ENCODE measurements at regions not wholly inside any gene's neighbourhood (a gene's known extent, or its start where the extent isn't known, plus 50 kb on each side); places are given as distances from the start of the nearest gene placed in this dataset.

- Histone ChIP-seq H2BK12ac (ENCODE audit: low read length in 2 of 2) (peak overlapping the region in 1 of 2 experiments; percentile 21), H3K4me1 (ENCODE audit: control insufficient read depth, insufficient read depth, low read depth, low read length) (peaks cover 9% of the 10 kb centered on the region), H3K4me2 (ENCODE audit: low read length, poor library complexity, severe bottlenecking) (no peak overlapping the region), H3K36me3 (ENCODE audit: control insufficient read depth in 1 of 2, insufficient read depth in 2 of 2, low read depth in 1 of 2, low read length in 2 of 2) (no peaks in the 10 kb centered on the region), H4K8ac (ENCODE audit: low read length) (no peak overlapping the region), H2BK120ac (ENCODE audit: low read depth, low read length) (no peak overlapping the region), H2BK5ac (ENCODE audit: low read depth, low read length, poor library complexity, severe bottlenecking) (no peak overlapping the region), H4K91ac (ENCODE audit: low read length) (no peak overlapping the region), H2AFZ (ENCODE audit: low read depth, low read length) (no peak overlapping the region), H3K4ac (ENCODE audit: low read depth in 1 of 2, low read length in 2 of 2) (no peak overlapping the region), H3K79me1 (replicated peaks; ENCODE audit: low read length, poor library complexity, severe bottlenecking) (no peaks in the 10 kb centered on the region), H2BK15ac (ENCODE audit: low read depth, poor library complexity, severe bottlenecking) (no peak overlapping the region), H3K27ac (ENCODE audit: low read length, poor library complexity, severe bottlenecking) (peak overlapping the region; percentile 88), H3K4me3 (ENCODE audit: insufficient read depth in 1 of 2, low read depth in 1 of 2, low read length in 2 of 2) (no peak overlapping the region), H3K18ac (ENCODE audit: low read depth in 1 of 2, low read length in 2 of 2) (no peak overlapping the region), H3K9me3 (ENCODE audit: control insufficient read depth, low read length) (no peaks in the 10 kb centered on the region), H3K23ac (ENCODE audit: low read length in 2 of 2) (no peak overlapping the region), H3K27me3 (ENCODE audit: control insufficient read depth in 1 of 2, insufficient read depth in 1 of 2, low read length in 2 of 2) (no peaks in the 10 kb centered on the region), H3K9ac (ENCODE audit: low read length) (no peak overlapping the region), H3K14ac (ENCODE audit: low read length in 2 of 2) (no peak overlapping the region), H2AK5ac (ENCODE audit: low read length, severe bottlenecking) (no peak overlapping the region)
- 79% methylated on average over 9 of the region's 9 CpGs for WGBS
- DNase-seq, result no peak
Observed at GRCh38 chr1:87796471-87796901, 467.8 kb downstream of the LMO4 start.

- Histone ChIP-seq H3K27me3 (ENCODE audit: control insufficient read depth in 1 of 2, insufficient read depth in 1 of 2, low read length in 2 of 2) (no peaks in the 10 kb centered on the region), H3K79me1 (replicated peaks; ENCODE audit: low read length, poor library complexity, severe bottlenecking) (no peaks in the 10 kb centered on the region), H3K4me3 (ENCODE audit: insufficient read depth in 1 of 2, low read depth in 1 of 2, low read length in 2 of 2) (no peak overlapping the region), H3K4ac (ENCODE audit: low read depth in 1 of 2, low read length in 2 of 2) (no peak overlapping the region), H2AK5ac (ENCODE audit: low read length, severe bottlenecking) (no peak overlapping the region), H3K4me2 (ENCODE audit: low read length, poor library complexity, severe bottlenecking) (no peak overlapping the region), H3K9me3 (ENCODE audit: control insufficient read depth, low read length) (no peaks in the 10 kb centered on the region), H2BK15ac (ENCODE audit: low read depth, poor library complexity, severe bottlenecking) (no peak overlapping the region), H3K36me3 (ENCODE audit: control insufficient read depth in 1 of 2, insufficient read depth in 2 of 2, low read depth in 1 of 2, low read length in 2 of 2) (no peaks in the 10 kb centered on the region), H4K8ac (ENCODE audit: low read length) (no peak overlapping the region), H3K23ac (ENCODE audit: low read length in 2 of 2) (no peak overlapping the region), H3K9ac (ENCODE audit: low read length) (no peak overlapping the region), H2BK120ac (ENCODE audit: low read depth, low read length) (no peak overlapping the region), H3K18ac (ENCODE audit: low read depth in 1 of 2, low read length in 2 of 2) (no peak overlapping the region), H2BK5ac (ENCODE audit: low read depth, low read length, poor library complexity, severe bottlenecking) (no peak overlapping the region), H4K91ac (ENCODE audit: low read length) (no peak overlapping the region), H3K4me1 (ENCODE audit: control insufficient read depth, insufficient read depth, low read depth, low read length) (peaks cover 9% of the 10 kb centered on the region), H3K27ac (ENCODE audit: low read length, poor library complexity, severe bottlenecking) (no peak overlapping the region), H2AFZ (ENCODE audit: low read depth, low read length) (no peak overlapping the region), H2BK12ac (ENCODE audit: low read length in 2 of 2) (no peak overlapping the region), H3K14ac (ENCODE audit: low read length in 2 of 2) (no peak overlapping the region)
- 64% methylated on average over 7 of the region's 7 CpGs for WGBS
- peak; percentile 71 for DNase-seq
Observed at GRCh38 chr1:87799451-87799850, 470.8 kb downstream of the LMO4 start.

DNA sequence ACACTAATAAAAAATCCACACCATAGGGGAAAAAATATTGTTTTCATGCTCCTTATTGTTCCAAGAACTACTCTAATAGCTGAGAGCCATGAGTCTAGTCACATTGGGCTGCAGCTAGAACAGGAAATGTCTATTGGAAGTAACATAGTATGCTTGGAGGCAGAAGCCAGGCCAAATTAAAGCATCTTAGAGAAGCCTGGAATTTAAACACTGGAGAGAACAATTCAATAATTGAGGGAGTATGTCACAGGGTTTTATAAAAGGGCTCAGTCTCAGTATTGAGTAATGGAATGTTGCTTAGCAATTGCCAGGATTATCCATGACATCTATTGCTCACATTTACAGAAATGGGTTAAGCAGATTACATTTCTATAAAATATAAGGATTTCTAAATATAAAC lies 471.3 kb downstream of the LMO4 start:
- no peak overlapping the region for H2BK5ac ChIP-seq (ENCODE audit: low read depth, low read length, poor library complexity, severe bottlenecking)
- H3K36me3 ChIP-seq (ENCODE audit: control insufficient read depth in 1 of 2, insufficient read depth in 2 of 2, low read depth in 1 of 2, low read length in 2 of 2), result no peaks in the 10 kb centered on the region
- H3K4me3 ChIP-seq (ENCODE audit: insufficient read depth in 1 of 2, low read depth in 1 of 2, low read length in 2 of 2), result no peak overlapping the region
- no peak overlapping the region for H3K18ac ChIP-seq (ENCODE audit: low read depth in 1 of 2, low read length in 2 of 2)
- peaks cover 4% of the 10 kb centered on the region for H3K4me1 ChIP-seq (ENCODE audit: control insufficient read depth, insufficient read depth, low read depth, low read length)
- H2BK12ac ChIP-seq (ENCODE audit: low read length in 2 of 2), result no peak overlapping the region
- no peak overlapping the region for H2BK120ac ChIP-seq (ENCODE audit: low read depth, low read length)
- no peaks in the 10 kb centered on the region for H3K79me1 ChIP-seq (replicated peaks; ENCODE audit: low read length, poor library complexity, severe bottlenecking)
- H3K9me3 ChIP-seq (ENCODE audit: control insufficient read depth, low read length), result no peaks in the 10 kb centered on the region
- no peak overlapping the region for H3K14ac ChIP-seq (ENCODE audit: low read length in 2 of 2)
- no peak overlapping the region for H4K91ac ChIP-seq (ENCODE audit: low read length)
- H3K9ac ChIP-seq (ENCODE audit: low read length), result no peak overlapping the region
- H3K4me2 ChIP-seq (ENCODE audit: low read length, poor library complexity, severe bottlenecking), result no peak overlapping the region
- peak; percentile 3 for DNase-seq
- no peak overlapping the region for H2AFZ ChIP-seq (ENCODE audit: low read depth, low read length)
- no peak overlapping the region for H3K4ac ChIP-seq (ENCODE audit: low read depth in 1 of 2, low read length in 2 of 2)
- no peak overlapping the region for H2AK5ac ChIP-seq (ENCODE audit: low read length, severe bottlenecking)
- H2BK15ac ChIP-seq (ENCODE audit: low read depth, poor library complexity, severe bottlenecking), result no peak overlapping the region
- no peak overlapping the region for H4K8ac ChIP-seq (ENCODE audit: low read length)
- no peaks in the 10 kb centered on the region for H3K27me3 ChIP-seq (ENCODE audit: control insufficient read depth in 1 of 2, insufficient read depth in 1 of 2, low read length in 2 of 2)
- H3K23ac ChIP-seq (ENCODE audit: low read length in 2 of 2), result no peak overlapping the region
- H3K27ac ChIP-seq (ENCODE audit: low read length, poor library complexity, severe bottlenecking), result no peak overlapping the region

DNA sequence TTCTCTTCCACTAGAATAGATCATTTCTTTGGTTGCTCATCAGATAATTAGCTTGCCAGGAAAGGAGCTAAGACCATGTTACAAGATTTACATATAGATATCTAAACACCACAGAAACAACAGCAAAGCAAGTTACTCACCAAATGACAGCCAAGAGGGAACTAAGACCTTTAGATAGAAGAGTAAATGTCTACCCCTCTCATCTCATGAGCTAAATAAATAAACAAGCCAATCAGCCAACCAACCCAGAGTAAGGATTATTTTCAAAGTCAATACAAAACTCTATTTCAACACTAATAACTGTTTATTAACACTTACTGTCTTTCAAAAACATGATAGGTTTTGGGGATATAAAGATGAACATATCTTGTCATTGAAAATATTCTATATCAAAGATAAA lies 474.7 kb downstream of the LMO4 start:
- Histone ChIP-seq H3K27me3 (ENCODE audit: control insufficient read depth in 1 of 2, insufficient read depth in 1 of 2, low read length in 2 of 2) (no peaks in the 10 kb centered on the region), H3K9ac (ENCODE audit: low read length) (no peak overlapping the region), H4K91ac (ENCODE audit: low read length) (no peak overlapping the region), H3K4ac (ENCODE audit: low read depth in 1 of 2, low read length in 2 of 2) (no peak overlapping the region), H2AK5ac (ENCODE audit: low read length, severe bottlenecking) (no peak overlapping the region), H3K23ac (ENCODE audit: low read length in 2 of 2) (no peak overlapping the region), H2BK15ac (ENCODE audit: low read depth, poor library complexity, severe bottlenecking) (no peak overlapping the region), H3K4me2 (ENCODE audit: low read length, poor library complexity, severe bottlenecking) (no peak overlapping the region), H3K18ac (ENCODE audit: low read depth in 1 of 2, low read length in 2 of 2) (no peak overlapping the region), H3K14ac (ENCODE audit: low read length in 2 of 2) (no peak overlapping the region), H2BK12ac (ENCODE audit: low read length in 2 of 2) (no peak overlapping the region), H3K27ac (ENCODE audit: low read length, poor library complexity, severe bottlenecking) (no peak overlapping the region), H2BK5ac (ENCODE audit: low read depth, low read length, poor library complexity, severe bottlenecking) (no peak overlapping the region), H3K4me3 (ENCODE audit: insufficient read depth in 1 of 2, low read depth in 1 of 2, low read length in 2 of 2) (no peak overlapping the region), H3K9me3 (ENCODE audit: control insufficient read depth, low read length) (no peaks in the 10 kb centered on the region), H2AFZ (ENCODE audit: low read depth, low read length) (no peak overlapping the region), H3K79me1 (replicated peaks; ENCODE audit: low read length, poor library complexity, severe bottlenecking) (no peaks in the 10 kb centered on the region), H3K36me3 (ENCODE audit: control insufficient read depth in 1 of 2, insufficient read depth in 2 of 2, low read depth in 1 of 2, low read length in 2 of 2) (no peaks in the 10 kb centered on the region), H3K4me1 (ENCODE audit: control insufficient read depth, insufficient read depth, low read depth, low read length) (peaks cover 3% of the 10 kb centered on the region), H4K8ac (ENCODE audit: low read length) (no peak overlapping the region), H2BK120ac (ENCODE audit: low read depth, low read length) (no peak overlapping the region)
- DNase-seq, result no peak
